GM23338 (cell line): ENCODE measurements at regions not wholly inside any gene's neighbourhood (a gene's known extent, or its start where the extent isn't known, plus 50 kb on each side); places are given as distances from the start of the nearest gene placed in this dataset.

ENCODE experiments used
- ATAC-seq: fragments of 200-7000 bp; cut with Tn5 transposase; 3 replicates; pipeline ENCODE4 v1.9.1; 2020
- DNase-seq: peaks from one replicate; pipeline ENCODE4 v3.0.0-alpha.2; 2015; ENCODE audit warnings: low spot score
- H2AFZ ChIP-seq: fragments of 200-600 bp; sonication (generic); 2 replicates; pipeline ENCODE4 v1.8.0; 2016; ENCODE audit warnings: antibody characterized with exemption, mild to moderate bottlenecking, moderate library complexity
- H3F3A ChIP-seq: fragments of 200-600 bp; sonication (generic); replicated peaks from 2 replicates; pipeline ENCODE4 v1.8.0; 2017; ENCODE audit warnings: antibody characterized with exemption, mixed run types, low read depth
- H3K27ac ChIP-seq: fragments of 200-600 bp; sonication (generic); 2 replicates; pipeline ENCODE4 v1.6.1; 2016; ENCODE audit warnings: low read depth
- H3K27me3 ChIP-seq: fragments of 200-600 bp; sonication (generic); 2 replicates; pipeline ENCODE4 v1.8.0; 2016; ENCODE audit warnings: mild to moderate bottlenecking, mixed run types, moderate library complexity; ENCODE audit not compliant: insufficient read depth
- H3K36me3 ChIP-seq: fragments of 200-600 bp; sonication (generic); 2 replicates; pipeline ENCODE4 v1.8.0; 2016; ENCODE audit warnings: mild to moderate bottlenecking; ENCODE audit not compliant: insufficient read depth
- H3K4me1 ChIP-seq: fragments of 200-600 bp; sonication (generic); 2 replicates; pipeline ENCODE4 v1.8.0; 2016; ENCODE audit warnings: mild to moderate bottlenecking, moderate library complexity; ENCODE audit not compliant: insufficient read depth
- H3K4me2 ChIP-seq: fragments of 200-600 bp; sonication (generic); 2 replicates; pipeline ENCODE4 v1.7.1; 2017; ENCODE audit warnings: mixed run types
- H3K4me3 ChIP-seq: fragments of 200-600 bp; sonication (generic); 2 replicates; pipeline ENCODE4 v1.6.1; 2016; ENCODE audit warnings: mixed run types
- H3K79me2 ChIP-seq: fragments of 200-600 bp; sonication (generic); replicated peaks from 2 replicates; pipeline ENCODE4 v1.8.0; 2017; ENCODE audit warnings: mild to moderate bottlenecking; ENCODE audit not compliant: insufficient read depth
- H3K9me2 ChIP-seq: fragments of 200-600 bp; sonication (generic); 2 replicates; pipeline ENCODE4 v1.8.0; 2017; ENCODE audit not compliant: insufficient read depth
- H4K20me1 ChIP-seq: fragments of 200-600 bp; sonication (generic); replicated peaks from 2 replicates; pipeline ENCODE4 v1.8.0; 2017; ENCODE audit warnings: mild to moderate bottlenecking; ENCODE audit not compliant: insufficient read depth
- H3K27ac Mint-ChIP-seq: 2 replicates; pipeline ENCODE4 v1.8.0; 2020; ENCODE audit warnings: inconsistent platforms, mild to moderate bottlenecking, moderate library complexity, mixed read lengths
- H3K27me3 Mint-ChIP-seq: 3 replicates; pipeline ENCODE4 v1.8.0; 2022; ENCODE audit warnings: low read depth, mild to moderate bottlenecking, moderate library complexity, mixed read lengths, inconsistent platforms; ENCODE audit not compliant: insufficient read depth, poor library complexity
- H3K36me3 Mint-ChIP-seq: 3 replicates; pipeline ENCODE4 v1.8.0; 2021; ENCODE audit warnings: low read depth, mild to moderate bottlenecking, inconsistent platforms, moderate library complexity, mixed read lengths
- H3K4me1 Mint-ChIP-seq: 3 replicates; pipeline ENCODE4 v1.8.0; 2020; ENCODE audit warnings: mild to moderate bottlenecking, inconsistent platforms, mixed read lengths
- H3K4me3 Mint-ChIP-seq: 3 replicates; pipeline ENCODE4 v1.8.0; 2021; ENCODE audit warnings: moderate library complexity, mild to moderate bottlenecking, inconsistent platforms, mixed read lengths
- H3K9me3 Mint-ChIP-seq: 3 replicates; pipeline ENCODE4 v1.8.0; 2020; ENCODE audit warnings: moderate library complexity, mild to moderate bottlenecking, inconsistent platforms, mixed read lengths
- CREB1 ChIP-seq: fragments of 250-450 bp; sonication (Bioruptor Pico); IDR thresholded peaks from 2 replicates; pipeline ENCODE4 v1.5.0; 2020; ENCODE audit warnings: low read depth, mild to moderate bottlenecking, moderate library complexity
- CTCF ChIP-seq, 2 experiments: fragments of 200-600 bp in 1 of 2; sonication (generic) in 1 of 2; conservative IDR thresholded peaks; 2 replicates each; pipeline versions ENCODE4 v1.5.1 to v1.6.1; 2016 to 2017; ENCODE audit warnings: antibody characterized with exemption in 2 of 2, low read depth in 2 of 2, mild to moderate bottlenecking in 2 of 2, moderate library complexity in 1 of 2
- EZH2 ChIP-seq: fragments of 200-600 bp; sonication (generic); IDR thresholded peaks from one replicate; pipeline ENCODE4 v1.8.0; 2017; ENCODE audit warnings: antibody characterized with exemption, mild to moderate bottlenecking, low read depth; ENCODE audit not compliant: unreplicated experiment
- EZH2phosphoT487 ChIP-seq: fragments of 200-600 bp; sonication (generic); IDR thresholded peaks from one replicate; pipeline ENCODE4 v1.8.1; 2018; ENCODE audit warnings: antibody characterized with exemption; ENCODE audit not compliant: unreplicated experiment
- JUNB ChIP-seq: IDR thresholded peaks from one replicate; pipeline ENCODE4 v1.6.1; 2016; ENCODE audit warnings: antibody characterized with exemption; ENCODE audit not compliant: unreplicated experiment
- NANOG ChIP-seq: IDR thresholded peaks from 2 replicates; pipeline ENCODE4 v1.6.1; 2016; ENCODE audit warnings: antibody characterized with exemption, borderline replicate concordance
- POLR2AphosphoS5 ChIP-seq: IDR thresholded peaks from 2 replicates; pipeline ENCODE4 v1.6.1; 2016; ENCODE audit warnings: antibody characterized with exemption, low read depth
- REST ChIP-seq: IDR thresholded peaks from one replicate; pipeline ENCODE4 v1.6.1; 2018; ENCODE audit warnings: antibody characterized with exemption; ENCODE audit not compliant: unreplicated experiment
- STAT1 ChIP-seq: IDR thresholded peaks from one replicate; pipeline ENCODE4 v1.6.1; 2016; ENCODE audit warnings: antibody characterized with exemption; ENCODE audit not compliant: unreplicated experiment
- ZNF114 ChIP-seq: fragments of 250-450 bp; sonication (Bioruptor Pico); IDR thresholded peaks from 2 replicates; pipeline ENCODE4 v1.5.0; 2020; ENCODE audit warnings: mild to moderate bottlenecking, moderate library complexity
- ZNF331 ChIP-seq: fragments of 250-450 bp; sonication (Bioruptor Pico); IDR thresholded peaks from 2 replicates; pipeline ENCODE4 v1.5.0; 2020; ENCODE audit warnings: low read depth, mild to moderate bottlenecking, moderate library complexity
- TF ChIP-seq, protein P1 (sequence below): fragments of 250-450 bp; sonication (Bioruptor Pico); IDR thresholded peaks from 2 replicates; pipeline ENCODE4 v1.5.0; 2020; ENCODE audit warnings: mild to moderate bottlenecking, moderate library complexity
- TF ChIP-seq, protein P2 (sequence below): IDR thresholded peaks from 2 replicates; pipeline ENCODE4 v1.6.1; 2016; ENCODE audit warnings: antibody characterized with exemption

DNA sequence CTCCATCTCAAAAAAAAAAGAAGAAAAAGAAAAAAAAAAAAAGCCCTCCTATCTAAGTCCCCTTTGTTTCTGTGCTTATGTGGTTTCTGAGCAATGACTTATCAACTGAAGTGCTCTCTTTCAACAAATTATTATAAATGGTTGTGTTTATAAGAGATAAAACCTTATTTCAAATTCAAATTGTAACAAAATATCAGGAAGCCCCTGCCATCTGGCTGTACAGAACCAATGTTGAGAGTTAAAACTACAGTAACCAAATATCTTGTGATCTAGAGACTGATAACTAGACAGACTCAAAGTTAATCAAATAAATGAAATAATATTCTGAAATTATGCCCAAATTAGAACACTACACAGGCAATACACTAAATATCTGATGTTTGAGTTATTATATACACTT is 143.0 kb upstream of the CPNE8 start:
- TF ChIP-seq STAT1, result no peak
- TF ChIP-seq ZNF331 (CRISPR knock-in tag), result no peak
- no peak for TF ChIP-seq CREB1 (CRISPR knock-in tag)
- TF ChIP-seq ZNF114 (CRISPR knock-in tag), result no peak
- TF ChIP-seq, protein P1, sequence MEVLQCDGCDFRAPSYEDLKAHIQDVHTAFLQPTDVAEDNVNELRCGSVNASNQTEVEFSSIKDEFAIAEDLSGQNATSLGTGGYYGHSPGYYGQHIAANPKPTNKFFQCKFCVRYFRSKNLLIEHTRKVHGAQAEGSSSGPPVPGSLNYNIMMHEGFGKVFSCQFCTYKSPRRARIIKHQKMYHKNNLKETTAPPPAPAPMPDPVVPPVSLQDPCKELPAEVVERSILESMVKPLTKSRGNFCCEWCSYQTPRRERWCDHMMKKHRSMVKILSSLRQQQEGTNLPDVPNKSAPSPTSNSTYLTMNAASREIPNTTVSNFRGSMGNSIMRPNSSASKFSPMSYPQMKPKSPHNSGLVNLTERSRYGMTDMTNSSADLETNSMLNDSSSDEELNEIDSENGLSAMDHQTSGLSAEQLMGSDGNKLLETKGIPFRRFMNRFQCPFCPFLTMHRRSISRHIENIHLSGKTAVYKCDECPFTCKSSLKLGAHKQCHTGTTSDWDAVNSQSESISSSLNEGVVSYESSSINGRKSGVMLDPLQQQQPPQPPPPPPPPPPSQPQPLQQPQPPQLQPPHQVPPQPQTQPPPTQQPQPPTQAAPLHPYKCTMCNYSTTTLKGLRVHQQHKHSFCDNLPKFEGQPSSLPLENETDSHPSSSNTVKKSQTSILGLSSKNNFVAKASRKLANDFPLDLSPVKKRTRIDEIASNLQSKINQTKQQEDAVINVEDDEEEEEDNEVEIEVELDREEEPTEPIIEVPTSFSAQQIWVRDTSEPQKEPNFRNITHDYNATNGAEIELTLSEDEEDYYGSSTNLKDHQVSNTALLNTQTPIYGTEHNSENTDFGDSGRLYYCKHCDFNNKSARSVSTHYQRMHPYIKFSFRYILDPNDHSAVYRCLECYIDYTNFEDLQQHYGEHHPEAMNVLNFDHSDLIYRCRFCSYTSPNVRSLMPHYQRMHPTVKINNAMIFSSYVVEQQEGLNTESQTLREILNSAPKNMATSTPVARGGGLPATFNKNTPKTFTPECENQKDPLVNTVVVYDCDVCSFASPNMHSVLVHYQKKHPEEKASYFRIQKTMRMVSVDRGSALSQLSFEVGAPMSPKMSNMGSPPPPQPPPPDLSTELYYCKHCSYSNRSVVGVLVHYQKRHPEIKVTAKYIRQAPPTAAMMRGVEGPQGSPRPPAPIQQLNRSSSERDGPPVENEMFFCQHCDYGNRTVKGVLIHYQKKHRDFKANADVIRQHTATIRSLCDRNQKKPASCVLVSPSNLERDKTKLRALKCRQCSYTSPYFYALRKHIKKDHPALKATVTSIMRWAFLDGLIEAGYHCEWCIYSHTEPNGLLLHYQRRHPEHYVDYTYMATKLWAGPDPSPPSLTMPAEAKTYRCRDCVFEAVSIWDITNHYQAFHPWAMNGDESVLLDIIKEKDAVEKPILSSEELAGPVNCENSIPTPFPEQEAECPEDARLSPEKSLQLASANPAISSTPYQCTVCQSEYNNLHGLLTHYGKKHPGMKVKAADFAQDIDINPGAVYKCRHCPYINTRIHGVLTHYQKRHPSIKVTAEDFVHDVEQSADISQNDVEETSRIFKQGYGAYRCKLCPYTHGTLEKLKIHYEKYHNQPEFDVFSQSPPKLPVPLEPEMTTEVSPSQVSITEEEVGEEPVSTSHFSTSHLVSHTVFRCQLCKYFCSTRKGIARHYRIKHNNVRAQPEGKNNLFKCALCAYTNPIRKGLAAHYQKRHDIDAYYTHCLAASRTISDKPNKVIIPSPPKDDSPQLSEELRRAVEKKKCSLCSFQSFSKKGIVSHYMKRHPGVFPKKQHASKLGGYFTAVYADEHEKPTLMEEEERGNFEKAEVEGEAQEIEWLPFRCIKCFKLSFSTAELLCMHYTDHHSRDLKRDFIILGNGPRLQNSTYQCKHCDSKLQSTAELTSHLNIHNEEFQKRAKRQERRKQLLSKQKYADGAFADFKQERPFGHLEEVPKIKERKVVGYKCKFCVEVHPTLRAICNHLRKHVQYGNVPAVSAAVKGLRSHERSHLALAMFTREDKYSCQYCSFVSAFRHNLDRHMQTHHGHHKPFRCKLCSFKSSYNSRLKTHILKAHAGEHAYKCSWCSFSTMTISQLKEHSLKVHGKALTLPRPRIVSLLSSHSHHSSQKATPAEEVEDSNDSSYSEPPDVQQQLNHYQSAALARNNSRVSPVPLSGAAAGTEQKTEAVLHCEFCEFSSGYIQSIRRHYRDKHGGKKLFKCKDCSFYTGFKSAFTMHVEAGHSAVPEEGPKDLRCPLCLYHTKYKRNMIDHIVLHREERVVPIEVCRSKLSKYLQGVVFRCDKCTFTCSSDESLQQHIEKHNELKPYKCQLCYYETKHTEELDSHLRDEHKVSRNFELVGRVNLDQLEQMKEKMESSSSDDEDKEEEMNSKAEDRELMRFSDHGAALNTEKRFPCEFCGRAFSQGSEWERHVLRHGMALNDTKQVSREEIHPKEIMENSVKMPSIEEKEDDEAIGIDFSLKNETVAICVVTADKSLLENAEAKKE (CRISPR knock-in tag), result no peak
- TF ChIP-seq, protein P2, sequence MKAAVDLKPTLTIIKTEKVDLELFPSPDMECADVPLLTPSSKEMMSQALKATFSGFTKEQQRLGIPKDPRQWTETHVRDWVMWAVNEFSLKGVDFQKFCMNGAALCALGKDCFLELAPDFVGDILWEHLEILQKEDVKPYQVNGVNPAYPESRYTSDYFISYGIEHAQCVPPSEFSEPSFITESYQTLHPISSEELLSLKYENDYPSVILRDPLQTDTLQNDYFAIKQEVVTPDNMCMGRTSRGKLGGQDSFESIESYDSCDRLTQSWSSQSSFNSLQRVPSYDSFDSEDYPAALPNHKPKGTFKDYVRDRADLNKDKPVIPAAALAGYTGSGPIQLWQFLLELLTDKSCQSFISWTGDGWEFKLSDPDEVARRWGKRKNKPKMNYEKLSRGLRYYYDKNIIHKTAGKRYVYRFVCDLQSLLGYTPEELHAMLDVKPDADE, result no peak
- TF ChIP-seq CTCF (conservative IDR thresholded peaks at IDR 0.05; ENCODE audit: low read depth in 2 of 2), result no peak
- TF ChIP-seq REST, result no peak
- TF ChIP-seq JUNB, result no peak
- no peak for TF ChIP-seq NANOG
- TF ChIP-seq POLR2AphosphoS5, result no peak
- TF ChIP-seq EZH2phosphoT487, result no peak
- no peak for TF ChIP-seq EZH2
- no peaks in the 10 kb centered on the region for H4K20me1 ChIP-seq
- H3K9me3 Mint-ChIP-seq, result no peaks in the 10 kb centered on the region
- H3K27ac ChIP-seq, result no peak overlapping the region
- H3K79me2 ChIP-seq, result no peaks in the 10 kb centered on the region
- no peaks in the 10 kb centered on the region for H3K9me2 ChIP-seq
- no peak overlapping the region for H3K4me3 Mint-ChIP-seq
- H3K27me3 ChIP-seq, result no peaks in the 10 kb centered on the region
- H3K36me3 Mint-ChIP-seq, result no peaks in the 10 kb centered on the region
- H3K4me2 ChIP-seq, result no peak overlapping the region
- no peaks in the 10 kb centered on the region for H3K4me1 ChIP-seq
- no peaks in the 10 kb centered on the region for H3F3A ChIP-seq
- no peak overlapping the region; the same call in 1 of the 2 replicates for H2AFZ ChIP-seq
- H3K27me3 Mint-ChIP-seq, result peaks cover 2% of the 10 kb centered on the region
- H3K4me3 ChIP-seq, result no peak overlapping the region
- no peaks in the 10 kb centered on the region for H3K36me3 ChIP-seq
- no peak for DNase-seq
- ATAC-seq, result no peak
- no peak overlapping the region for H3K27ac Mint-ChIP-seq
- peaks cover 4% of the 10 kb centered on the region; the same call in 2 of the 3 replicates for H3K4me1 Mint-ChIP-seq
